H54 (cell line): ENCODE measurements at regions not wholly inside any gene's neighbourhood (a gene's known extent, or its start where the extent isn't known, plus 50 kb on each side); places are given as distances from the start of the nearest gene placed in this dataset.

ENCODE experiments used
- DNase-seq: peaks from one replicate; pipeline ENCODE4 v3.0.0; 2011; ENCODE audit warnings: low spot score, mixed read lengths; ENCODE audit not compliant: insufficient read length
- FAIRE-seq: peaks from 3 replicates; lab custom pipeline; 2011; peaks lifted over from hg19 to GRCh38; lab: Jason Lieb, UNC
- POLR2A ChIP-seq: IDR thresholded peaks from 2 replicates; pipeline ENCODE4 v1.6.1; 2011; ENCODE audit warnings: low read depth, mild to moderate bottlenecking, low read length

DNA sequence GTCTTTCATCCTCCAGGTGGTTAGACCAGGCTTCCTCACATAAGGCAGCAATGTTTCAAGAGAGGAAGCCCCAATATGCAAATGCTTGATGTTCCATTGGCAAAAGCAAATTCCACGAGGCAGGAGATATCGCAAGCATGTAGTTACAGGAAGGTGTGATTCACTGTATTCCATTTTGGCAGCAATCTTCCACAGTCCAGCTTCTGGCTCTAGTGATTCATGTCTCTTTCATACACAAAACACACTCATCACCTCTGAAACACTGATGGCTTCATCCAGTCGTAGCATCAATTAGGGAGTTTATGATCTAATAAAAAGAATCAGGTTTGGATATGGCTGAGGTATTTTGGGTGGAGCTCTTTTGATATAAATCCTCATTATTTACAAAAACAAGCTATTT lies 552.2 kb upstream of the RIOK2 start:
- FAIRE-seq (peak; percentile 99), DNase-seq (peak; percentile 11)
- no peak for TF ChIP-seq POLR2A

DNA sequence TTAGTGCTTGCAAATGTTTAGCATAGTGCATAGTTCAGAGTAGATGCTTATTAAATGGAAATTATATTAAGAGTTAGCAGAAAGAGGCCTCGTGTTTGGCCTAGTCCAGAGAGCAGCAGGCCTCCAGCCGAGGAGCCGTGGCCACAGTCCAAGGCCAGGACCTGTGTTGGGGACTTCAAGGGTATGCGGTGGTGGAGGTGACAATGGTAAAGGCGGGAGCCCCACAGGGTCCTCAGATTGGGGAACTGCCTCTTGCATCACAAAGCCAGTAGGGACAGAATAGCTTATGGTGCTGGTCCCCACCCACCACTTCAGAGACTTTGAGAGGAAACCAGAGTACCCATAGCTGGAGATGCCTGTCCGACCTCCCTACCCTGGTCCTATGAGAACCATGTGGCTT lies 554.6 kb upstream of the RIOK2 start:
- no peak for TF ChIP-seq POLR2A
- DNase-seq, result no peak
- FAIRE-seq, result no peak

DNA sequence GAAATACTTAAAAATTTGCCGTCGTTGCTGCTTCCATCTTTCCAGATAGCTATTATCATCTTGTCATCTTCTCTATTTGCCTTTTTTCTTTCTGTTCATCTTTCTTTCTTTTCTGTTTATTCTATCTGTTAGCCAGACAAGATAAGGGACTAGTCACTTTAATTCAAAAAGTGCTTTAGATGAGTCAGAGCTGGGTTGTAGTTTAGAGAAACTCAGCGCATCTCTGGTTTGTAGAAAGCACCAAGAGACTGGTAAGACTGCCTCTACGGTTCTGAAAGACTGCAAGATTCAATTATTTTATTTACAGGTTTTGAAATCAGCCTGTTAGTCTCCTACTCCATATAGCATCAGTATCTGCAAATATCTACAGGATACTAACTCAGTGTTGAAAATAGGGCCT lies 562.8 kb upstream of the RIOK2 start:
- no peak for DNase-seq
- no peak for TF ChIP-seq POLR2A
- FAIRE-seq, result no peak

DNA sequence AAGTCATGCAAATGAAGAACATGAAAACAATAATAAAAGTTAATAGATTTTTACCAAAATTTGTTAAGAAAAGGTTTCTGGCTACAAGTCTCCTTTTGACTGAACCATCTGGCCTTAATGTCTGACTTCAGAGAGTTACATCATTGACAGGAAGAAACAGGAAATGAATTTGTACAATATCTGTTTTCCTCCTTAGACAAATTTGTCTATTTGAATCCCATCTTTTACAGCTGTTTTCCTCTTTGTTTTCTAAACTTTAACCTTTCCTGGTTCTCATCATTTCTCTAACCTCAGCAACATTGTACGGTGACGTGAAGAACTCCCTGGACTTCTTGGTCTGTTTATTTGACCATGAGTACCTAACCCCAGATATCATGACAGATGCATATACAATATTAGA lies 567.5 kb upstream of the RIOK2 start:
- FAIRE-seq, result no peak
- TF ChIP-seq POLR2A, result no peak

DNA sequence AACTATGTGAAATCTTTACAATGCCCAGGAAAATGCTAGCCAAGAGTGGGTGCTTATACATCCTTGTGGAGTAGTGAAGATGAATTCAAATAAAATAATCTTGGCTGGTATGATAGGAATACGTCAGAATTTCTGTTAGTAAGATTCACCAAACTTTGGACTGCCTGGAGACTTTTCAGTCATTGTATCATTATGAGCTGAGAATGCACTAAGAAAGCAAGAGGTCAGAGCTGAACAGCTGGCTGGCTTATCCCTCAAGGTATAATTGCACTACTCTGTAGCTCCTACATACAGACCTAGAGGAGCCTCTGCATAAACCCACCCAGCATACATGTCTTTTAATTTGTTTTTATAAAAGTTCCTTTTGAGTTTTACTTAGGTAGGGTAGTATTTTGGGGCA lies 568.5 kb upstream of the RIOK2 start:
- DNase-seq (no peak), FAIRE-seq (no peak)
- no peak for TF ChIP-seq POLR2A

More for the DNA sequence above, 567.5 kb upstream of the RIOK2 start:
- no peak for DNase-seq

DNA sequence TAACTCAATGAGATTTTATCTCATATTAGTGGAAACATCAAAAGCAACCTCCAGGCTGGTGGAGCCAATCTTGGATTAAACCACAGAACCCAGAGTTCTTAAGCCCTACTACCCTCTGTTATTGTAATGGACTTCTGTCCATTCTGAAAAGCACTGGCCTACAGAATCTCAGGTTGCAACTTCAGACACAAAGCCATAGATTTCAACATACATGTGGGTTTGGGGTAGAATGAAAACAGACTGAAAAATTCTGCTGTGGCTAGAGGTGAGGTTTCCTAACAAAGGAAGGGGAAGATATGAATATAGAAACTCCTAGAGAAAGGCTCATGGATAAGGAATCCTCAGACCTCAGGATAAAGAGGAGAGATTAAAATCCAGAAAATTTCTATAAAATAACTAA lies 569.8 kb upstream of the RIOK2 start:
- DNase-seq (no peak), FAIRE-seq (no peak)
- no peak for TF ChIP-seq POLR2A

DNA sequence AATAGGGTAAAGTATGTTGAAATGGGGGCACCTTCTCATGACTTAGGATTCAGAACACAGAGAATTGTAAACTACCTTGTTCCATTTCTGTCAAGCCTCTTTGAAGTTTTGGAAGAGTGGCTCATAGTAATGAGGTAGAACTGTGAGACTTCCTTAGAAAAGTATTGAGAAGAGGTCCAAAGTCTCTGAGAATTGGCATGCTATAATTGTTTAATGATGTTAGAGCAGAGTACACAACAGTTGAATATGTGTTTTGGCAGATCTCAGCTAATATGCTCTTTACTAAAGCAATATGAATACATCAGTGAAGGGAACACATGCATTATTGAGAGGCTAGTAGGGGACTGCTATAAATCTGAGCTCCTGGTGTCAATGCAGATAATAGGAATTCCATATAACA lies 579.4 kb upstream of the RIOK2 start:
- FAIRE-seq, result no peak

DNA sequence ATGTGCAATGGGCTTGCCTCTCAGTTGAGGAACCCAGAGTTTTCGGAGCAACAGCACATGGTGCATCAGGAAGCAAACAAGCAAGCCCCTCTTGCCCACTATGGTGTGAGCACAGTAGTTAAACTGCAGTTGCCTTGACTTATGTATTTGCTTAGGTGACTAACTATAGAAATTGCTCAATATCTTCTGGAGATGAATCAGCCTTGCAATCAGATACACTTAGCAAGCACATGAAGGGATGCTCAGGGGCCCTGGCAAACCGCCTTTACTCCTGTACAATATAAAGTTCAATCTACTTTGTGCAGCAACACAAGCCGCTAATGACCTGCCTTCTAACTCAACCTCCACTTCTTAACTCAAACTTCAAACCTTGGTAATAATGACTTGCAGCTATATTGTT lies 581.7 kb upstream of the RIOK2 start:
- DNase-seq (peak; percentile 7), FAIRE-seq (peak; percentile 88)
- no peak for TF ChIP-seq POLR2A

More for the DNA sequence above, 579.4 kb upstream of the RIOK2 start:
- no peak for TF ChIP-seq POLR2A
- DNase-seq, result no peak

DNA sequence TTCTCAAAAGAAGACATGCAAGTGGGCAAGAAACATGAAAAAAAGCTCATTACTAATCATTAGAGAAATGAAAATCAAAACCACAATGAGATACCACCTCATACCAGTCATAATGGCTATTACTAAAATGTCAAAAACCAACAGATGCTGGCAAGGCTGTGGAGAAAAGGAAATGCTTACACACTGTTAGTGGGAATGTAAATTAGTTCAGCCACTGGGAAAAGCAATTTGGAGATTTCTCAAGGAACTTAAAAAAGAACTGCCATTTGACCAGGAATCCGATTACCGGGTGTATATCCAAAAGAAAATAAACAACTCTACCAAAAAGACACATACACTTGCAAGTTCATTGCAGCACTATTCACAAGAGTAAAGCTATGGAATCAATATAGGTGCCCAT lies 595.4 kb upstream of the RIOK2 start:
- FAIRE-seq (no peak), DNase-seq (no peak)
- no peak for TF ChIP-seq POLR2A

DNA sequence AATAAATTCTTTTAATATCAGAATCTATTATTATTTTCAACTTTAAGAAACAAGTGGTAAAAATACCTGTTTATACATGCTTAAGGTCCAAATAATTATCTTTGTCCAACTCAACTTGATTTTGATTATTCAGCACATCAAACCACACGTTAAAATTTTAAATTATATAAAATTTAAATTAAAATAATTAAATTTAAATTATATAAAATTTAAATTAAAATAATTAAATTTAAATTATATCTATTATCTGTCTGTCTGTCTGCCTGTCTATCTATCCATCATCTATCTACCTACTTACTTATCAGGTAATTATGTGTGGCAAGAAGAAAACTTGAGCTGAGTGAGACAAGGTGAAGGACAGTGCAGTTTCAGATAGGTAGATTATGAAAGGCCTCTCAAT lies 605.3 kb upstream of the RIOK2 start:
- TF ChIP-seq POLR2A, result no peak
- DNase-seq, result no peak
- FAIRE-seq, result no peak

DNA sequence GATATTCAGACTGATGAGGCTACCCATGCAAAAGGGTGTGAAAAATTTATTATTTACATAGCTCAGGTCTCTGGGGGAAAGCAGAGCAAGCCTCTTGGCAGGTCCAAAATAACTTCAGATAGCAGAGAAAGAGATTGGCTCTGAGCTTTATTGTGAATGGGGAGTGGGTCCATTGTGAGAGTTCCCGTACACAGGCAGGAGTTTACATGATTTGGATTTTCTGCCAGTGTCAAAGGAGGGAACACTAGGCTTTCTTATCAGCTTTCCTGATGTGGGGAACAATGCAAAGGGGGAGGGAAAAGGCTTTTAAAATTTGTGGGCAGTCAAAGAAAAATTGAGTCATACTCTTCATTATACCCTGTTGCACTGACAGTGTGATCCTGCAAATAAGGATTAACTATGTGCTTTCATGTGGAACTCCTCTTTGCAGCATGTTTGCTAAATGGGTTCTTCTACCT lies 615.0 kb upstream of the RIOK2 start:
- TF ChIP-seq POLR2A, result no peak
- no peak for DNase-seq
- peak; percentile 27 for FAIRE-seq

DNA sequence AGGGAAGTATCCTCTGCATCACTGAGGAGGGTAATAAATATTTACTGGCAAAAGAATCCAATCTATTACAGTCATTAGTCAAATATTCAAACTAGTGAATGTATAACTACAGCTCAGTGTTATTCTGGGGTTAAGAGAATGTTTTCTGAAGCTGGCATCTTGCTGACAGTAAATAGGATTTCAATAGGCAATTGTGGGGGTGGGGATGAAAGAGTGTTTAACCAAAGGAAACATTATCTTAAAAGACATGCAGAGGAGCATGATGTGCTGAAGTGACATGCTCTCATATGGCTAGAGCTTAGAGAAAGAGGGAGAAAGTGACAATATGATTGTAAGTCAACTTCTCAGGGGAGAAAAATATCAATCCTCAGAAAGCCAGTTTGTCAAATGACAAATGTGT lies 618.4 kb upstream of the RIOK2 start:
- no peak for FAIRE-seq
- TF ChIP-seq POLR2A, result no peak
- DNase-seq, result no peak

DNA sequence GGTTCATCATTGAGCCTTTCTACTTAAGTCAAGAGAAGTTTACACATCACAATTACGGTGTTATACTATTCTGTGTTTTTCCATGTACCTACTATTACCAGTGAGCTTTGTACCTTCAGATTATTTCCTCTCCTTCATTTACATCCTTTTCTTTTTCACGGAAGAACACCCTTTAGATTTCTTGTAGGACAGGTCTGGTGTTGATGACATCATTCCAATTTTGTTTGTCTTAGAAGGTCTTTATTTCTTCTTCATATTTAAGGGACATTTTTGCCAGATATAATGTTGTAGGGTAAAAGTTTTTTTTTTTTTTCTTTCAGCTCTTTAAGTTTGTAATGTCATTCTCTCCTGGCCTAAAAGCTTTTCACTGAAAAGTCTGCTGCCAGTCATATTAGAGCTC lies 637.1 kb upstream of the RIOK2 start:
- FAIRE-seq, result no peak
- DNase-seq, result no peak
- no peak for TF ChIP-seq POLR2A

DNA sequence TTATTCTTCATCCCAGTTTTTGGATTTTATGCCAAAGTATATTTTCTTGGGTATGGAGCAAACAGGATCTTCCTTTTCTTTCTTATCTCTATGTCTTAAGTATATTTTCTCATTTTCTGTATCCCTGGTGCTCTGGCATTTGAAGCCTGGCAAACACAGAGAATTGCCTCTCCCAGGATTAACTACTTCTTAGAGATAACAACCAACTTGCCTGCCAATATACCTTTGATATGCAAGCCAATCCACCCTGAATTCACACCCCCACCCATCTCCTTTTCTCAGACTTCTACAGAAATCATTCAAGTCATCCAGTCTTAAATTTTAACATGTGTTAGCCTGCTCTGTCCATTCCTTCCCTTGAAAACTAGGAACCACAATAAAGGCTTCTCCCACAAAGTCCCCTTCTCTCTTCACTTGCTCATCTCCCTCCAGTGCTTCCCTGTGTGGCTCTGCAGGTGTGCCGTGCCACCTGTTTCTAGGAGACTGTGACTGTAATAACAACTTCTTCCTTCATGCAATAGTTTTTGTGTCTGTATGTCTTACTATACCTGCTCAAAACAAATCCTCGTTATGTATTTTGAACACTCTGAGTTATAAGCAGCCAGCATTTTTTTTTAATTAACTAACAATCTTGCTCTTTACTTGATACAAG lies 649.7 kb upstream of the RIOK2 start:
- TF ChIP-seq POLR2A, result no peak
- DNase-seq, result no peak
- FAIRE-seq, result no peak

DNA sequence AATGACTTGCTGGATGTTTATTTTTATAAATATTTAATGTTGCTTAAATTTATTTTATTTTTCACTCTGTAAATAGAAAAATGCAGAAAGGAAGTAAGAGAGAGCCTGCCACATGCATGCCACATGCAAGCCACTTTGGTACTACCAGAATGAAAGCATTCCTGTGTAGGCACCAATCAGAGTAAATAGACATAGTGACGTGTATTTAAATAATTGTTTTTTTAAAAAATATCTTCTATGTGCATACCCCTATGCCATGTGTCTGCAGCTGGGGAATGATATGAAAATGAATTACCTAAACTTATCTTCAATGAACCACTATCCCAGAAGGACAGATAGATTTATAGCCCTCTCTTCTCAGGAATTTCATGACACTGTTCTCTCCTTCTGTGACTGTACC lies 651.5 kb upstream of the RIOK2 start:
- DNase-seq (no peak), FAIRE-seq (no peak)
- no peak for TF ChIP-seq POLR2A
